HepG2 (cell line): ENCODE measurements at regions not wholly inside any gene's neighbourhood (a gene's known extent, or its start where the extent isn't known, plus 50 kb on each side); places are given as distances from the start of the nearest gene placed in this dataset.
"Not testable (repeated sequence)": the region's sequence is repeated elsewhere in the genome, so short reads cannot be mapped to it uniquely, and the experiment has no call there.

Source experiments
- ATAC-seq: fragments of 200-7000 bp; cut with Tn5 transposase; 3 replicates; pipeline ENCODE4 v1.9.1; 2020; ENCODE audit warnings: mild to moderate bottlenecking, moderate library complexity
- BruUV-seq: library from RNA; stranded (reverse); fragments of 400-500 nt; replicated peaks from 2 replicates; lab custom pipeline; 2021; lab: Mats Ljungman, UMichigan
- CTCF ChIA-PET: fragments of 300-600 bp; formaldehyde crosslinking; extraction: SDS; loops from one replicate; lab custom pipeline; 2021; ENCODE audit warnings: low total read pairs, inconsistent platforms, low intra/inter-chr PET ratio; lab: Yijun Ruan, JAX
- POLR2A ChIA-PET: fragments of 350-600 bp; sonication (Branson Sonifier 250); formaldehyde crosslinking; loops from one replicate; lab custom pipeline; 2020; ENCODE audit warnings: antibody characterized with exemption, inconsistent platforms; lab: Yijun Ruan, JAX
- DNase-seq: peaks from one replicate; pipeline ENCODE4 v3.0.0-alpha.2; 2015; ENCODE audit warnings: low spot score
- FAIRE-seq: peaks from 3 replicates; lab custom pipeline; 2011; peaks lifted over from hg19 to GRCh38; lab: Jason Lieb, UNC
- H2AFZ ChIP-seq: one replicate; pipeline ENCODE4 v1.6.1; 2011; ENCODE audit warnings: low read length, inconsistent platforms
- H3K27ac ChIP-seq: fragments of 300-600 bp; 3 replicates; pipeline ENCODE4 v1.8.0; 2011; ENCODE audit warnings: mixed run types, mild to moderate bottlenecking, mixed read lengths, low read length, inconsistent platforms; ENCODE audit not compliant: insufficient read depth; ENCODE audit errors: extremely low read length
- H3K27me3 ChIP-seq, 2 experiments: fragments of 200-600 bp in 1 of 2; 2 replicates in 1 of 2; 3 replicates in 1 of 2; pipeline versions ENCODE4 v1.6.0 to v1.8.0; 2011; ENCODE audit warnings: low read length in 2 of 2, mild to moderate bottlenecking in 2 of 2, moderate library complexity in 2 of 2, inconsistent platforms in 1 of 2; ENCODE audit not compliant: insufficient read depth in 2 of 2, control insufficient read depth in 1 of 2
- H3K36me3 ChIP-seq, 2 experiments: fragments of 200-600 bp in 1 of 2; replicated peaks in 1 of 2; 2 replicates in 1 of 2; 3 replicates in 1 of 2; pipeline versions ENCODE4 v1.5.1 to v1.8.0; 2011; ENCODE audit warnings: low read length in 2 of 2, inconsistent platforms in 1 of 2; ENCODE audit not compliant: insufficient read depth in 2 of 2, control insufficient read depth in 1 of 2
- H3K4me1 ChIP-seq: 2 replicates; pipeline ENCODE4 v1.5.1; 2012; ENCODE audit warnings: low read length, inconsistent platforms; ENCODE audit not compliant: insufficient read depth
- H3K4me2 ChIP-seq: 2 replicates; pipeline ENCODE4 v1.6.0; 2011; ENCODE audit warnings: low read depth, low read length, inconsistent platforms
- H3K4me3 ChIP-seq, 3 experiments: fragments of 200-600 bp in 1 of 3; sonication (generic), shearing (Covaris generic) in 1 of 3; replicated peaks in 1 of 3; 2 replicates each; pipeline ENCODE4 v1.5.1; 2011 to 2016; ENCODE audit warnings: low read length in 3 of 3, inconsistent platforms in 2 of 3, low read depth in 2 of 3, mild to moderate bottlenecking in 2 of 3, control low read depth in 1 of 3, mixed read lengths in 1 of 3; ENCODE audit not compliant: insufficient read depth in 1 of 3
- H3K79me2 ChIP-seq: one replicate; pipeline ENCODE4 v1.6.1; 2011; ENCODE audit warnings: low read length, inconsistent platforms; ENCODE audit not compliant: insufficient read depth
- H3K9ac ChIP-seq: 2 replicates; pipeline ENCODE4 v1.6.0; 2011; ENCODE audit warnings: mild to moderate bottlenecking, low read depth, low read length, inconsistent platforms; ENCODE audit not compliant: insufficient read depth
- H3K9me3 ChIP-seq: 2 replicates; pipeline ENCODE4 v1.5.1; 2012; ENCODE audit warnings: mild to moderate bottlenecking, low read length
- H4K20me1 ChIP-seq: 2 replicates; pipeline ENCODE4 v1.6.0; 2011; ENCODE audit warnings: inconsistent platforms, mild to moderate bottlenecking, low read length, moderate library complexity; ENCODE audit not compliant: insufficient read depth
- ZMAT3 ChIP-seq: sonication (generic); formaldehyde crosslinking; conservative IDR thresholded peaks from 2 replicates; pipeline ENCODE4 v1.7.0; 2021; ENCODE audit warnings: missing genetic modification reagents
- ZNF224 ChIP-seq: sonication (generic); formaldehyde crosslinking; IDR thresholded peaks from 2 replicates; pipeline ENCODE4 v1.5.0; 2020; ENCODE audit warnings: mild to moderate bottlenecking, missing genetic modification reagents
- ZNF724P ChIP-seq: sonication (generic); formaldehyde crosslinking; IDR thresholded peaks from 2 replicates; pipeline ENCODE4 v1.8.0; 2022; ENCODE audit warnings: missing genetic modification reagents, borderline replicate concordance
- ZNF746 ChIP-seq: sonication (generic); formaldehyde crosslinking; IDR thresholded peaks from 2 replicates; pipeline ENCODE4 v1.8.0; 2022; ENCODE audit warnings: mild to moderate bottlenecking, missing genetic modification reagents
- WGBS: methylation state at CpG from one replicate; pipeline ENCODE4 v1.1.6; 2017; ENCODE audit warnings: low lambda C conversion rate; 5-methylcytosine and 5-hydroxymethylcytosine counted together
- in situ Hi-C: cut with HindIII; loops from 2 replicates; pipeline ENCODE4 v1.10.0; 2017; ENCODE audit warnings: low pct_unique_long_range_greater_than_20kb; ENCODE audit not compliant: extremely low pct_ligation_motif_present
- intact Hi-C: fragments of 100-400 bp; cut with micrococcal nuclease; formaldehyde crosslinking; loops from one replicate; pipeline ENCODE4 v1.10.0; 2022; ENCODE audit not compliant: unreplicated experiment
- TF ChIP-seq, protein P1 (sequence below): sonication (generic); formaldehyde crosslinking; IDR thresholded peaks from 2 replicates; pipeline ENCODE4 v1.5.1; 2020; ENCODE audit warnings: mild to moderate bottlenecking, missing genetic modification reagents, moderate library complexity
- TF ChIP-seq, protein P2 (sequence below): sonication (generic); formaldehyde crosslinking; IDR thresholded peaks from 2 replicates; pipeline ENCODE4 v1.4.0; 2020; ENCODE audit warnings: mild to moderate bottlenecking, missing genetic modification reagents, borderline replicate concordance
- TF ChIP-seq, protein P3 (sequence below): IDR thresholded peaks from 2 replicates; pipeline ENCODE4 v1.6.1; 2016

DNA sequence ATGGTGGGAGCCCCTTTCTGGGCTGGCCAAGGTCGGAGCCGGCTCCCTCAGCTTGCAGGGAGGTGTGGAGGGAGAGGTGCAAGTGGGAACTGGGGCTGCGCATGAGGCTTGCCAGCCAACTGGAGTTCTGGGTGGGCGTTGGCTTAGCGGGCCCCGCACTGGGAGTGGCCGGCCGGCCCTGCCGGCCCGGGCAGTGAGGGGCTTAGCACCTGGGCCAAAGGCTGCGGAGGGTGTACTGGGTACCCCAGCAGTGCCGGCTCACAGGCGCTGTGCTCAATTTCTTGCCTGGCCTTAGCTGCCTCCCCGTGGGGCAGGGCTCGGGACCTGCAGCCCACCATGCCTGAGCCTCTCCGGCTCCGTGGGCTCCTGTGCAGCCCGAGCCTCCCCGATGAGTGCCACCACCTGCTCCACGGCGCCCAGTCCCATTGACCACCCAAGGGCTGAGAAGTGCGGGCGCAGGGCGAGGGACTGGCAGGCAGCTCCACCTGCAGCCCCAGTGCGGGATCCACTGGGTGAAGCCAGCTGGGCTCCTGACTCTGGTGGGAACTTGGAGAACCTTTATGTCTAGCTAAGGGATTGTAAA lies 113.1 kb downstream of the PSAT1 start:
- H3K79me2 ChIP-seq, BruUV-seq, H3K36me3 ChIP-seq, H3K27me3 ChIP-seq, H3K4me2 ChIP-seq, H3K9ac ChIP-seq, H4K20me1 ChIP-seq, DNase-seq, intact Hi-C loops, H3K27ac ChIP-seq, in situ Hi-C loops, ATAC-seq, H3K4me3 ChIP-seq, H3K9me3 ChIP-seq, FAIRE-seq, H2AFZ ChIP-seq, CTCF ChIA-PET: not testable (repeated sequence)
- POLR2A ChIA-PET: interaction anchor here (0.6 kb wide), 1 partner anchor 113 kb away, joined by 5 read pairs; no protein-coding TSS in a partner anchor
- WGBS: 100% methylated on average over 2 of the region's 25 CpGs
- H3K4me1 ChIP-seq: peaks cover 27% of the 10 kb centered on the region

DNA sequence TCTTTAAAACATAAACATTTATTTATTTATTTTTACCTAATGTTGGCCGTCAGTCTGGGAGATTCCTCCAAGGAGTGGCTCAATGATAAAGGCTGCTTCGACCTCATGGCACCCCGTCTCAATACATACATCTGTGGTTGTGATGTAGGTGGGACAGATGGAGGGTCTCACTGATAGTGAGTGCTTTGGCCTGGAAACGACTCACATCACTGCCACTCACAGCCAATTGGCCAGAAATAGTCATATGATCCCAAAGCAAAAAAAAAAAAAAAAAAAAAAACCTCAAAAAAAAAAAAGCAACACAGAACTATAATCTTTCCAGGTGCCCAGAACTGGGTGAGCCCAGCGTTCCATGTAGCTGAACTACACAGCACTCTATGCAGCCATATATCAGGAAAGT lies 125.4 kb downstream of the PSAT1 start:
- no peak overlapping the region for H3K27ac ChIP-seq
- CTCF ChIA-PET: no interaction called here
- WGBS: 85% methylated on average over 5 of the region's 5 CpGs
- TF ChIP-seq ZNF724P (CRISPR knock-in tag) (no peak), ZMAT3 (CRISPR knock-in tag) (no peak), ZNF224 (no peak), ZNF746 (no peak)
- TF ChIP-seq, protein P1, sequence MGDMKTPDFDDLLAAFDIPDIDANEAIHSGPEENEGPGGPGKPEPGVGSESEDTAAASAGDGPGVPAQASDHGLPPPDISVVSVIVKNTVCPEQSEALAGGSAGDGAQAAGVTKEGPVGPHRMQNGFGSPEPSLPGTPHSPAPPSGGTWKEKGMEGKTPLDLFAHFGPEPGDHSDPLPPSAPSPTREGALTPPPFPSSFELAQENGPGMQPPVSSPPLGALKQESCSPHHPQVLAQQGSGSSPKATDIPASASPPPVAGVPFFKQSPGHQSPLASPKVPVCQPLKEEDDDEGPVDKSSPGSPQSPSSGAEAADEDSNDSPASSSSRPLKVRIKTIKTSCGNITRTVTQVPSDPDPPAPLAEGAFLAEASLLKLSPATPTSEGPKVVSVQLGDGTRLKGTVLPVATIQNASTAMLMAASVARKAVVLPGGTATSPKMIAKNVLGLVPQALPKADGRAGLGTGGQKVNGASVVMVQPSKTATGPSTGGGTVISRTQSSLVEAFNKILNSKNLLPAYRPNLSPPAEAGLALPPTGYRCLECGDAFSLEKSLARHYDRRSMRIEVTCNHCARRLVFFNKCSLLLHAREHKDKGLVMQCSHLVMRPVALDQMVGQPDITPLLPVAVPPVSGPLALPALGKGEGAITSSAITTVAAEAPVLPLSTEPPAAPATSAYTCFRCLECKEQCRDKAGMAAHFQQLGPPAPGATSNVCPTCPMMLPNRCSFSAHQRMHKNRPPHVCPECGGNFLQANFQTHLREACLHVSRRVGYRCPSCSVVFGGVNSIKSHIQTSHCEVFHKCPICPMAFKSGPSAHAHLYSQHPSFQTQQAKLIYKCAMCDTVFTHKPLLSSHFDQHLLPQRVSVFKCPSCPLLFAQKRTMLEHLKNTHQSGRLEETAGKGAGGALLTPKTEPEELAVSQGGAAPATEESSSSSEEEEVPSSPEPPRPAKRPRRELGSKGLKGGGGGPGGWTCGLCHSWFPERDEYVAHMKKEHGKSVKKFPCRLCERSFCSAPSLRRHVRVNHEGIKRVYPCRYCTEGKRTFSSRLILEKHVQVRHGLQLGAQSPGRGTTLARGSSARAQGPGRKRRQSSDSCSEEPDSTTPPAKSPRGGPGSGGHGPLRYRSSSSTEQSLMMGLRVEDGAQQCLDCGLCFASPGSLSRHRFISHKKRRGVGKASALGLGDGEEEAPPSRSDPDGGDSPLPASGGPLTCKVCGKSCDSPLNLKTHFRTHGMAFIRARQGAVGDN (CRISPR knock-in tag): no peak
- TF ChIP-seq, protein P2, sequence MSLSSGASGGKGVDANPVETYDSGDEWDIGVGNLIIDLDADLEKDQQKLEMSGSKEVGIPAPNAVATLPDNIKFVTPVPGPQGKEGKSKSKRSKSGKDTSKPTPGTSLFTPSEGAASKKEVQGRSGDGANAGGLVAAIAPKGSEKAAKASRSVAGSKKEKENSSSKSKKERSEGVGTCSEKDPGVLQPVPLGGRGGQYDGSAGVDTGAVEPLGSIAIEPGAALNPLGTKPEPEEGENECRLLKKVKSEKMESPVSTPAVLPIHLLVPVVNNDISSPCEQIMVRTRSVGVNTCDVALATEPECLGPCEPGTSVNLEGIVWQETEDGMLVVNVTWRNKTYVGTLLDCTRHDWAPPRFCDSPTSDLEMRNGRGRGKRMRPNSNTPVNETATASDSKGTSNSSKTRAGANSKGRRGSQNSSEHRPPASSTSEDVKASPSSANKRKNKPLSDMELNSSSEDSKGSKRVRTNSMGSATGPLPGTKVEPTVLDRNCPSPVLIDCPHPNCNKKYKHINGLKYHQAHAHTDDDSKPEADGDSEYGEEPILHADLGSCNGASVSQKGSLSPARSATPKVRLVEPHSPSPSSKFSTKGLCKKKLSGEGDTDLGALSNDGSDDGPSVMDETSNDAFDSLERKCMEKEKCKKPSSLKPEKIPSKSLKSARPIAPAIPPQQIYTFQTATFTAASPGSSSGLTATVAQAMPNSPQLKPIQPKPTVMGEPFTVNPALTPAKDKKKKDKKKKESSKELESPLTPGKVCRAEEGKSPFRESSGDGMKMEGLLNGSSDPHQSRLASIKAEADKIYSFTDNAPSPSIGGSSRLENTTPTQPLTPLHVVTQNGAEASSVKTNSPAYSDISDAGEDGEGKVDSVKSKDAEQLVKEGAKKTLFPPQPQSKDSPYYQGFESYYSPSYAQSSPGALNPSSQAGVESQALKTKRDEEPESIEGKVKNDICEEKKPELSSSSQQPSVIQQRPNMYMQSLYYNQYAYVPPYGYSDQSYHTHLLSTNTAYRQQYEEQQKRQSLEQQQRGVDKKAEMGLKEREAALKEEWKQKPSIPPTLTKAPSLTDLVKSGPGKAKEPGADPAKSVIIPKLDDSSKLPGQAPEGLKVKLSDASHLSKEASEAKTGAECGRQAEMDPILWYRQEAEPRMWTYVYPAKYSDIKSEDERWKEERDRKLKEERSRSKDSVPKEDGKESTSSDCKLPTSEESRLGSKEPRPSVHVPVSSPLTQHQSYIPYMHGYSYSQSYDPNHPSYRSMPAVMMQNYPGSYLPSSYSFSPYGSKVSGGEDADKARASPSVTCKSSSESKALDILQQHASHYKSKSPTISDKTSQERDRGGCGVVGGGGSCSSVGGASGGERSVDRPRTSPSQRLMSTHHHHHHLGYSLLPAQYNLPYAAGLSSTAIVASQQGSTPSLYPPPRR (CRISPR knock-in tag): no peak
- TF ChIP-seq, protein P3, sequence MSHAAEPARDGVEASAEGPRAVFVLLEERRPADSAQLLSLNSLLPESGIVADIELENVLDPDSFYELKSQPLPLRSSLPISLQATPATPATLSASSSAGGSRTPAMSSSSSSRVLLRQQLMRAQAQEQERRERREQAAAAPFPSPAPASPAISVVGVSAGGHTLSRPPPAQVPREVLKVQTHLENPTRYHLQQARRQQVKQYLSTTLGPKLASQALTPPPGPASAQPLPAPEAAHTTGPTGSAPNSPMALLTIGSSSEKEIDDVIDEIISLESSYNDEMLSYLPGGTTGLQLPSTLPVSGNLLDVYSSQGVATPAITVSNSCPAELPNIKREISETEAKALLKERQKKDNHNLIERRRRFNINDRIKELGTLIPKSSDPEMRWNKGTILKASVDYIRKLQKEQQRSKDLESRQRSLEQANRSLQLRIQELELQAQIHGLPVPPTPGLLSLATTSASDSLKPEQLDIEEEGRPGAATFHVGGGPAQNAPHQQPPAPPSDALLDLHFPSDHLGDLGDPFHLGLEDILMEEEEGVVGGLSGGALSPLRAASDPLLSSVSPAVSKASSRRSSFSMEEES (CRISPR knock-in tag): no peak

More for the DNA sequence above, 125.4 kb downstream of the PSAT1 start:
- no peak overlapping the region for H3K4me2 ChIP-seq
- no peaks in the 10 kb centered on the region for H3K27me3 ChIP-seq
- no peak overlapping the region for H3K9ac ChIP-seq
- in situ Hi-C loops (no loop called here), intact Hi-C loops (no loop called here)
- FAIRE-seq (no peak), ATAC-seq (no peak), DNase-seq (no peak)
- BruUV-seq: no TSS peak
- no peaks in the 10 kb centered on the region for H4K20me1 ChIP-seq
- H3K4me3 ChIP-seq: no peak overlapping the region
- H3K4me1 ChIP-seq: no peaks in the 10 kb centered on the region
- no peaks in the 10 kb centered on the region for H3K36me3 ChIP-seq
- POLR2A ChIA-PET: no interaction called here
- no peak overlapping the region for H2AFZ ChIP-seq
- no peaks in the 10 kb centered on the region for H3K79me2 ChIP-seq
- no peaks in the 10 kb centered on the region for H3K9me3 ChIP-seq
